ENCODE measurements at regions not wholly inside any gene's neighbourhood (a gene's known extent, or its start where the extent isn't known, plus 50 kb on each side); places are given as distances from the start of the nearest gene placed in this dataset.
"Not testable (repeated sequence)": the region's sequence is repeated elsewhere in the genome, so short reads cannot be mapped to it uniquely, and the experiment has no call there.

DNA sequence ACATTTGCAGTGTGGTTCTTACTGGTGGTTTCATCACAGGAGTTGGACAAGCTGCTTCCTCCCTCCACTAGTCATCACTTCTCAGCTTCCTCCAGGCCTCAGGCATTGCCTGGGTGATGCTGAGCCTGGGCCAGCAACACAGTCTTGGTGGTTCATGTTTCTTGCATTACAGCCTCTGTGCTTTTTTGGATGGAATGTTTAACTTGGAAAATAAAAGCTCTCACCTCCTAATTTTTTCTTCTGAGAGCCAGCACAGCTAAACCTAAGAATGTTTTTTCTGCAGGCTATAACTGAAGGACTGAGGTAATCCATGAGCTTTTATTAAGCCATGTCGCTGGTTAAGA, 66.1 kb upstream of the RHOU start:
- no peak for DNase-seq (ENCODE audit: low read depth in 2 of 2)

- DNase-seq (ENCODE audit: low read depth in 2 of 2): not testable (repeated sequence)
Measured at GRCh38 chr1:228681076-228681565, 54.2 kb upstream of the RHOU start.

- DNase-seq (ENCODE audit: low read depth in 2 of 2): no peak
Measured at GRCh38 chr1:228683428-228683827, 51.9 kb upstream of the RHOU start.

GRCh38 chr1:228684607-228685006, 50.7 kb upstream of the RHOU start:
- DNase-seq (ENCODE audit: low read depth in 2 of 2): no peak

- no peak for DNase-seq (ENCODE audit: low read depth in 2 of 2)
Measured at GRCh38 chr1:228685081-228685660, 50.1 kb upstream of the RHOU start.

All from stimulated activated CD4-positive, alpha-beta T cell treated with anti-CD3 and anti-CD28 coated beads, Interleukin-1b, Interleukin-23, amount 100 ng/mL, for 1 hour (primary cell).